Activated CD4-positive, alpha-beta T cell treated with anti-CD3 and anti-CD28 coated beads, Interleukin-2, amount 10 ng/mL, durations not matched to agents 7 days and 5 days (primary cell): ENCODE measurements at regions not wholly inside any gene's neighbourhood (a gene's known extent, or its start where the extent isn't known, plus 50 kb on each side); places are given as distances from the start of the nearest gene placed in this dataset.

Experiments used
- CTCF ChIA-PET: fragments of 350-600 bp; sonication (Branson Sonifier 250); formaldehyde crosslinking; loops from one replicate; lab custom pipeline; 2021; ENCODE audit warnings: antibody characterized with exemption; lab: Charles Lee
- POLR2A ChIA-PET: fragments of 350-600 bp; sonication (Branson Sonifier 250); formaldehyde crosslinking; loops from one replicate; lab custom pipeline; 2021; ENCODE audit warnings: antibody characterized with exemption; lab: Charles Lee
- DNase-seq: peaks from one replicate; pipeline ENCODE4 v3.0.0-alpha.2; 2020
- H3K27ac Mint-ChIP-seq: one replicate; pipeline ENCODE4 v1.8.0; 2021; ENCODE audit warnings: mild to moderate bottlenecking, moderate library complexity, mixed read lengths
- H3K27me3 Mint-ChIP-seq: one replicate; pipeline ENCODE4 v1.8.0; 2021; ENCODE audit warnings: mixed read lengths
- H3K36me3 Mint-ChIP-seq: one replicate; pipeline ENCODE4 v1.8.0; 2021; ENCODE audit warnings: low read depth, mixed read lengths
- H3K4me1 Mint-ChIP-seq: one replicate; pipeline ENCODE4 v1.8.0; 2021; ENCODE audit warnings: mixed read lengths
- H3K4me3 Mint-ChIP-seq: one replicate; pipeline ENCODE4 v1.8.0; 2021; ENCODE audit warnings: mild to moderate bottlenecking, moderate library complexity, mixed read lengths
- H3K9me3 Mint-ChIP-seq: one replicate; pipeline ENCODE4 v1.8.0; 2021; ENCODE audit warnings: mixed read lengths

- DNase-seq, result no peak
- CTCF ChIA-PET, result interaction anchor here (1.4 kb wide), 1 partner anchor 11 kb away, joined by 3 read pairs; no protein-coding TSS in a partner anchor
- H3K36me3 Mint-ChIP-seq, result no peaks in the 10 kb centered on the region
- H3K4me1 Mint-ChIP-seq, result no peaks in the 10 kb centered on the region
- no peaks in the 10 kb centered on the region for H3K27me3 Mint-ChIP-seq
- POLR2A ChIA-PET, result no interaction called here
- H3K9me3 Mint-ChIP-seq, result no peaks in the 10 kb centered on the region
- no peak overlapping the region for H3K27ac Mint-ChIP-seq
- H3K4me3 Mint-ChIP-seq, result no peak overlapping the region
Observed at GRCh38 chr16:27712251-27712711, 162.3 kb downstream of the KATNIP start.

- Mint-ChIP-seq H3K36me3 (no peaks in the 10 kb centered on the region), H3K4me3 (no peak overlapping the region), H3K27me3 (no peaks in the 10 kb centered on the region), H3K4me1 (no peaks in the 10 kb centered on the region), H3K27ac (no peak overlapping the region), H3K9me3 (no peaks in the 10 kb centered on the region)
- ChIA-PET POLR2A (no interaction called here), CTCF (no interaction called here)
- no peak for DNase-seq
Observed at GRCh38 chr16:27717726-27718125, 167.8 kb downstream of the KATNIP start.

GRCh38 chr16:27718201-27719105, 168.5 kb downstream of the KATNIP start:
- no peak overlapping the region for H3K4me3 Mint-ChIP-seq

GRCh38 chr16:27719106-27719445, 169.1 kb downstream of the KATNIP start:
- ChIA-PET POLR2A (no interaction called here), CTCF (no interaction called here)
- Mint-ChIP-seq H3K9me3 (no peaks in the 10 kb centered on the region), H3K27ac (no peak overlapping the region), H3K4me1 (no peaks in the 10 kb centered on the region), H3K27me3 (no peaks in the 10 kb centered on the region), H3K4me3 (no peak overlapping the region), H3K36me3 (no peaks in the 10 kb centered on the region)
- DNase-seq, result no peak

More at GRCh38 chr16:27718201-27719105, 168.5 kb downstream of the KATNIP start:
- no peaks in the 10 kb centered on the region for H3K36me3 Mint-ChIP-seq
- DNase-seq, result no peak
- no peaks in the 10 kb centered on the region for H3K4me1 Mint-ChIP-seq
- no peaks in the 10 kb centered on the region for H3K9me3 Mint-ChIP-seq
- ChIA-PET POLR2A (no interaction called here), CTCF (no interaction called here)
- no peak overlapping the region for H3K27ac Mint-ChIP-seq
- no peaks in the 10 kb centered on the region for H3K27me3 Mint-ChIP-seq

- no peak for DNase-seq
- H3K36me3 Mint-ChIP-seq, result no peaks in the 10 kb centered on the region
- no peak overlapping the region for H3K4me3 Mint-ChIP-seq
- H3K27ac Mint-ChIP-seq, result no peak overlapping the region
- ChIA-PET POLR2A (no interaction called here), CTCF (interaction anchor here (0.5 to 1.1 kb wide), 2 partner anchors 35 to 384 kb away, joined by 3 read pairs; no protein-coding TSS in a partner anchor)
- H3K27me3 Mint-ChIP-seq, result no peaks in the 10 kb centered on the region
- H3K4me1 Mint-ChIP-seq, result no peaks in the 10 kb centered on the region
- no peaks in the 10 kb centered on the region for H3K9me3 Mint-ChIP-seq
Observed at GRCh38 chr16:27720731-27721530, 171.0 kb downstream of the KATNIP start.

- POLR2A ChIA-PET, result no interaction called here
- CTCF ChIA-PET, result interaction anchor here (0.5 kb wide), 1 partner anchor 385 kb away, joined by 3 read pairs; no protein-coding TSS in a partner anchor
- no peaks in the 10 kb centered on the region for H3K4me1 Mint-ChIP-seq
- H3K27ac Mint-ChIP-seq, result peak overlapping the region; percentile 77
- DNase-seq, result no peak
- no peaks in the 10 kb centered on the region for H3K36me3 Mint-ChIP-seq
- no peak overlapping the region for H3K4me3 Mint-ChIP-seq
- H3K9me3 Mint-ChIP-seq, result no peaks in the 10 kb centered on the region
- H3K27me3 Mint-ChIP-seq, result no peaks in the 10 kb centered on the region
Observed at GRCh38 chr16:27721531-27722181, 171.7 kb downstream of the KATNIP start.

- Mint-ChIP-seq H3K27ac (peak overlapping the region; percentile 77), H3K36me3 (no peaks in the 10 kb centered on the region), H3K9me3 (no peaks in the 10 kb centered on the region), H3K4me1 (no peaks in the 10 kb centered on the region), H3K27me3 (no peaks in the 10 kb centered on the region), H3K4me3 (no peak overlapping the region)
- ChIA-PET POLR2A (no interaction called here), CTCF (interaction anchor here (1.0 kb wide), 1 partner anchor 10 kb away, joined by 3 read pairs; no protein-coding TSS in a partner anchor)
- DNase-seq, result no peak
Observed at GRCh38 chr16:27722207-27722606, 172.3 kb downstream of the KATNIP start.

GRCh38 chr16:27722892-27723450, 173.0 kb downstream of the KATNIP start:
- Mint-ChIP-seq H3K4me1 (no peaks in the 10 kb centered on the region), H3K9me3 (no peaks in the 10 kb centered on the region), H3K36me3 (no peaks in the 10 kb centered on the region), H3K27ac (no peak overlapping the region), H3K27me3 (no peaks in the 10 kb centered on the region), H3K4me3 (no peak overlapping the region)
- POLR2A ChIA-PET, result no interaction called here
- CTCF ChIA-PET, result interaction anchor here (1.0 to 2.1 kb wide), 2 partner anchors 11 to 23 kb away, joined by 3 to 6 read pairs; no protein-coding TSS in a partner anchor
- no peak for DNase-seq

GRCh38 chr16:27723711-27724481, 174.0 kb downstream of the KATNIP start:
- peak overlapping the region; percentile 27 for H3K27ac Mint-ChIP-seq
- no peaks in the 10 kb centered on the region for H3K36me3 Mint-ChIP-seq
- DNase-seq, result no peak
- no peaks in the 10 kb centered on the region for H3K9me3 Mint-ChIP-seq
- ChIA-PET CTCF (interaction anchor here (1.1 to 2.1 kb wide), 2 partner anchors 24 to 56 kb away, joined by 3 to 6 read pairs; no protein-coding TSS in a partner anchor), POLR2A (no interaction called here)
- no peak overlapping the region for H3K4me3 Mint-ChIP-seq
- no peaks in the 10 kb centered on the region for H3K4me1 Mint-ChIP-seq
- H3K27me3 Mint-ChIP-seq, result no peaks in the 10 kb centered on the region

- H3K27me3 Mint-ChIP-seq, result no peaks in the 10 kb centered on the region
- CTCF ChIA-PET, result interaction anchor here (1.1 to 2.1 kb wide), 2 partner anchors 25 to 55 kb away, joined by 3 to 6 read pairs; no protein-coding TSS in a partner anchor
- DNase-seq, result no peak
- H3K27ac Mint-ChIP-seq, result peak overlapping the region; percentile 27
- H3K4me1 Mint-ChIP-seq, result peaks cover 1% of the 10 kb centered on the region
- POLR2A ChIA-PET, result no interaction called here
- H3K36me3 Mint-ChIP-seq, result no peaks in the 10 kb centered on the region
- H3K9me3 Mint-ChIP-seq, result no peaks in the 10 kb centered on the region
- no peak overlapping the region for H3K4me3 Mint-ChIP-seq
Observed at GRCh38 chr16:27724482-27725235, 174.7 kb downstream of the KATNIP start.

- POLR2A ChIA-PET, result no interaction called here
Observed at GRCh38 chr16:27725236-27726000, 175.5 kb downstream of the KATNIP start.

More at GRCh38 chr16:27725236-27726000, 175.5 kb downstream of the KATNIP start:
- CTCF ChIA-PET, result no interaction called here
- DNase-seq, result no peak
- Mint-ChIP-seq H3K27ac (peak overlapping the region; percentile 71), H3K4me3 (no peak overlapping the region), H3K27me3 (no peaks in the 10 kb centered on the region), H3K9me3 (no peaks in the 10 kb centered on the region), H3K4me1 (peaks cover 2% of the 10 kb centered on the region), H3K36me3 (no peaks in the 10 kb centered on the region)
